Astrocyte (in vitro differentiated cells and primary cell): ENCODE measurements at regions not wholly inside any gene's neighbourhood (a gene's known extent, or its start where the extent isn't known, plus 50 kb on each side); places are given as distances from the start of the nearest gene placed in this dataset.
A peak's percentile ranks its signal among the peaks of the same experiment; 100 is the strongest.

Experiments
- DNase-seq: peaks from one replicate; pipeline ENCODE4 v3.0.0-alpha.2; 2010; ENCODE audit warnings: low read depth
- FAIRE-seq: peaks from 2 replicates; lab custom pipeline; 2011; peaks lifted over from hg19 to GRCh38; lab: Jason Lieb, UNC
- H2AFZ ChIP-seq: 2 replicates; pipeline ENCODE4 v1.6.0; 2012; ENCODE audit warnings: low read depth, low read length, inconsistent platforms
- H3K27ac ChIP-seq: 2 replicates; pipeline ENCODE4 v1.5.1; 2011; ENCODE audit warnings: low read depth, low read length, inconsistent platforms
- H3K27me3 ChIP-seq: 2 replicates; pipeline ENCODE4 v1.6.0; 2011; ENCODE audit warnings: low read length, inconsistent platforms; ENCODE audit not compliant: insufficient read depth
- H3K36me3 ChIP-seq: 2 replicates; pipeline ENCODE4 v1.5.1; 2011; ENCODE audit warnings: low read length, inconsistent platforms; ENCODE audit not compliant: insufficient read depth
- H3K4me1 ChIP-seq: 2 replicates; pipeline ENCODE4 v1.5.1; 2011; ENCODE audit warnings: low read length, inconsistent platforms; ENCODE audit not compliant: insufficient read depth
- H3K4me2 ChIP-seq: 2 replicates; pipeline ENCODE4 v1.6.0; 2012; ENCODE audit warnings: low read length, inconsistent platforms
- H3K4me3 ChIP-seq: 2 replicates; pipeline ENCODE4 v1.5.1; 2011; ENCODE audit warnings: low read depth, mild to moderate bottlenecking, low read length, inconsistent platforms; ENCODE audit not compliant: insufficient read depth
- H3K79me2 ChIP-seq: 2 replicates; pipeline ENCODE4 v1.6.0; 2012; ENCODE audit warnings: mild to moderate bottlenecking, low read length, inconsistent platforms; ENCODE audit not compliant: insufficient read depth
- H3K9ac ChIP-seq: 2 replicates; pipeline ENCODE4 v1.6.0; 2012; ENCODE audit warnings: mild to moderate bottlenecking, low read length, inconsistent platforms
- H3K9me3 ChIP-seq: 2 replicates; pipeline ENCODE4 v1.5.1; 2012; ENCODE audit warnings: low read depth, mild to moderate bottlenecking, low read length, inconsistent platforms; ENCODE audit not compliant: insufficient read depth
- H4K20me1 ChIP-seq: 2 replicates; pipeline ENCODE4 v1.6.0; 2012; ENCODE audit warnings: low read length, inconsistent platforms; ENCODE audit not compliant: insufficient read depth
- H3K27ac Mint-ChIP-seq: one replicate; pipeline ENCODE4 v1.8.0; 2021; ENCODE audit warnings: mild to moderate bottlenecking, mixed read lengths; ENCODE audit not compliant: unreplicated experiment
- H3K27me3 Mint-ChIP-seq: one replicate; pipeline ENCODE4 v1.8.0; 2021; ENCODE audit warnings: low read depth, mixed read lengths; ENCODE audit not compliant: unreplicated experiment
- H3K36me3 Mint-ChIP-seq: one replicate; pipeline ENCODE4 v1.8.0; 2021; ENCODE audit warnings: low read depth, mixed read lengths; ENCODE audit not compliant: unreplicated experiment
- H3K4me1 Mint-ChIP-seq: one replicate; pipeline ENCODE4 v1.8.0; 2021; ENCODE audit warnings: low read depth, mixed read lengths; ENCODE audit not compliant: unreplicated experiment
- H3K4me3 Mint-ChIP-seq: one replicate; pipeline ENCODE4 v1.8.0; 2021; ENCODE audit warnings: mild to moderate bottlenecking, moderate library complexity, mixed read lengths; ENCODE audit not compliant: unreplicated experiment
- H3K9me3 Mint-ChIP-seq: one replicate; pipeline ENCODE4 v1.8.0; 2021; ENCODE audit warnings: mild to moderate bottlenecking, mixed read lengths; ENCODE audit not compliant: unreplicated experiment
- EZH2 ChIP-seq: IDR thresholded peaks from 2 replicates; pipeline ENCODE4 v1.6.1; 2012; ENCODE audit warnings: mild to moderate bottlenecking, low read length, inconsistent platforms; ENCODE audit not compliant: insufficient read depth
- TF ChIP-seq, protein P1 (sequence below): IDR thresholded peaks from 2 replicates; pipeline ENCODE4 v1.5.1; 2011; ENCODE audit warnings: low read depth, mild to moderate bottlenecking, inconsistent platforms, low read length, moderate library complexity; ENCODE audit not compliant: insufficient read depth

DNA sequence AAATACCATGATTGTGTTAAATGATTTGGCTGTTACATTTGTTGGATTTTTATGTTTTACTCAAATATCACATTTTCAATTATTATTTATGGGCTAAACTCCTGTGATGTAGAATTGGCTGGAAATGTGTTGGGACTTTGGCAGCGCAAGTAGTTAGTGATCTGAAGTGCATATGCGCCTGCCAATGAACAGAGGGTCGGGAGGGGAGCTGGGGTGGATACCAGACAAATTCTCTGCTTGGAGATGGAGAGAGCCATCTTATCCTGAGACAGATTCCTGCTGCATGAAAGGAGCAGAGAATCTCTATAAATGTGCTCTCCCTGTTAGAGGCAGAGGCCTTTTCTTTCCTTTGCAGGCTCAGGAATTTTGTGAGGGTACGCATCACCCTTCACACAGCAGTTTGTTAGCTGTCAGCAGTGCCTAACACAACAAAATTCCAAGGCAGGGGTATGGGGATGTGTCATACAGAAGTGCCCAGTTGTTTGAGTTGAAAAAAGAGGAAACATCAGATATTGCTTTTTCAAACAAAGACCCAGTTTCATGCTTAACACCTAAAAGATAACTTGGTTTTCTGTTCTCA, 489.1 kb downstream of the CSNK1G3 start:
- no peak for TF ChIP-seq EZH2
- TF ChIP-seq, protein P1, sequence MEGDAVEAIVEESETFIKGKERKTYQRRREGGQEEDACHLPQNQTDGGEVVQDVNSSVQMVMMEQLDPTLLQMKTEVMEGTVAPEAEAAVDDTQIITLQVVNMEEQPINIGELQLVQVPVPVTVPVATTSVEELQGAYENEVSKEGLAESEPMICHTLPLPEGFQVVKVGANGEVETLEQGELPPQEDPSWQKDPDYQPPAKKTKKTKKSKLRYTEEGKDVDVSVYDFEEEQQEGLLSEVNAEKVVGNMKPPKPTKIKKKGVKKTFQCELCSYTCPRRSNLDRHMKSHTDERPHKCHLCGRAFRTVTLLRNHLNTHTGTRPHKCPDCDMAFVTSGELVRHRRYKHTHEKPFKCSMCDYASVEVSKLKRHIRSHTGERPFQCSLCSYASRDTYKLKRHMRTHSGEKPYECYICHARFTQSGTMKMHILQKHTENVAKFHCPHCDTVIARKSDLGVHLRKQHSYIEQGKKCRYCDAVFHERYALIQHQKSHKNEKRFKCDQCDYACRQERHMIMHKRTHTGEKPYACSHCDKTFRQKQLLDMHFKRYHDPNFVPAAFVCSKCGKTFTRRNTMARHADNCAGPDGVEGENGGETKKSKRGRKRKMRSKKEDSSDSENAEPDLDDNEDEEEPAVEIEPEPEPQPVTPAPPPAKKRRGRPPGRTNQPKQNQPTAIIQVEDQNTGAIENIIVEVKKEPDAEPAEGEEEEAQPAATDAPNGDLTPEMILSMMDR = no peak
- H3K36me3 ChIP-seq = no peaks in the 10 kb centered on the region
- FAIRE-seq = no peak
- H3K27ac Mint-ChIP-seq = no peak overlapping the region
- peaks cover 13% of the 10 kb centered on the region for H3K4me1 ChIP-seq
- no peaks in the 10 kb centered on the region for H3K36me3 Mint-ChIP-seq
- H3K9ac ChIP-seq = no peak overlapping the region
- DNase-seq = no peak
- peak overlapping the region; percentile 19 for H2AFZ ChIP-seq
- no peaks in the 10 kb centered on the region for H3K27me3 ChIP-seq
- no peaks in the 10 kb centered on the region for H3K79me2 ChIP-seq
- no peaks in the 10 kb centered on the region for H3K9me3 Mint-ChIP-seq
- no peak overlapping the region for H3K4me3 ChIP-seq
- H3K9me3 ChIP-seq = no peaks in the 10 kb centered on the region
- H3K4me1 Mint-ChIP-seq = peaks cover 37% of the 10 kb centered on the region
- no peaks in the 10 kb centered on the region for H4K20me1 ChIP-seq
- no peak overlapping the region for H3K4me3 Mint-ChIP-seq
- H3K27ac ChIP-seq = no peak overlapping the region
- H3K27me3 Mint-ChIP-seq = no peaks in the 10 kb centered on the region
- H3K4me2 ChIP-seq = no peak overlapping the region

DNA sequence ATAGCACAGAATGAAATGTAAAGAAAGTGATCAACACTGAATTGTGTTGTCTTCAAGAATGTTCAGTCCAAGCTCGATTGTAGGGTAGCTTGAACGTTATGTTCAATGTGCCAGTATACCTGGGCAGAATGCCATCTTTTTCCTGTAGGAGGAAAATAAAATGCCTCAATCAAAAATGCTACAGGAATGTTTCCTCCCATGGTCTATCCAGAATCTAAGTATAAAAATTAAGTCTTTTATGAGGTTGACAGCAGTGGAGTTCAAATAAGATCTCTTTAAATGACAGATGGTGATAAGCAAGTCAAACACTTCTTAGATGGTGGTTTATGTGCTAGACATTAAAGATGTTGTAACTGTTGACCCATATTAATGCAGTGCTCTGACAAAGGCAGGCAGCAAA, 488.6 kb downstream of the CSNK1G3 start:
- no peak for FAIRE-seq
- H3K36me3 Mint-ChIP-seq = no peaks in the 10 kb centered on the region

More for the DNA sequence above, 488.6 kb downstream of the CSNK1G3 start:
- Histone ChIP-seq H3K36me3 (no peaks in the 10 kb centered on the region), H3K4me3 (no peak overlapping the region), H3K79me2 (no peaks in the 10 kb centered on the region), H3K9me3 (no peaks in the 10 kb centered on the region), H2AFZ (no peak overlapping the region), H4K20me1 (no peaks in the 10 kb centered on the region), H3K27ac (no peak overlapping the region), H3K4me2 (no peak overlapping the region), H3K4me1 (peaks cover 13% of the 10 kb centered on the region), H3K9ac (no peak overlapping the region), H3K27me3 (no peaks in the 10 kb centered on the region)
- no peak for DNase-seq
- Mint-ChIP-seq H3K4me1 (peaks cover 37% of the 10 kb centered on the region), H3K9me3 (no peaks in the 10 kb centered on the region), H3K4me3 (no peak overlapping the region), H3K27ac (no peak overlapping the region), H3K27me3 (no peaks in the 10 kb centered on the region)
- no peak for TF ChIP-seq EZH2
- TF ChIP-seq, protein P1 = no peak
